ENCODE measurements at regions not wholly inside any gene's neighbourhood (a gene's known extent, or its start where the extent isn't known, plus 50 kb on each side); places are given as distances from the start of the nearest gene placed in this dataset.

DNA sequence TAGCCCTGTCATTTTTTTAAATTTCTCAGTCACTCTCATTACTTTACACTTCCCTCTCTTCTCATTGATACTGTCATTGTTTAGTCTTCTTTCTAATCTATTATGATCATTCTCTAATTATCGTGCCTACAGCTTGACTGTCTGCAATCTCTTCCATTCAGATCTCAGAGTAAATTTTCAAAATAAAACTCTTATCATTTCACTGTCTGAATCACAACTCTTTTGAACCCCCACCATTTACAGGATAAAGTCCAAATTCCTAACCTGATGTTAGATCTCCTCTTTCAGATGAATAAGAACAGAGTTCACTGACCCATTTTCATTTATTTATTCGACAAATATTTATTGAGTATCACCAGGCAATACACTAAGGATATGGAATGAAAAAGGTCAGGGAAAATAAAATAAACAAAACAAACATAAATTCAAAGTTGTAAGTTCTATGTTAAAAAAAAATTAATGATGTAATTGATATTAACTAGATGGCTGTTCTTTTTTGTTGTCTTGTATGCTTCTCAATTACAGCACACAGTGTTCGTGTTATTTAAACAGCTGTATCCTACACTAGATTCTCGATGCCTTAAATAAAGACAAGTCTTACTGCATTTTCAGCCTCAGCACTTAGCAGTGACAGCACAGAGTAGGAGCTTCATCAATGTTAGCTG, 631.0 kb downstream of the IRS1 start (continued):
- TF ChIP-seq, protein P1, sequence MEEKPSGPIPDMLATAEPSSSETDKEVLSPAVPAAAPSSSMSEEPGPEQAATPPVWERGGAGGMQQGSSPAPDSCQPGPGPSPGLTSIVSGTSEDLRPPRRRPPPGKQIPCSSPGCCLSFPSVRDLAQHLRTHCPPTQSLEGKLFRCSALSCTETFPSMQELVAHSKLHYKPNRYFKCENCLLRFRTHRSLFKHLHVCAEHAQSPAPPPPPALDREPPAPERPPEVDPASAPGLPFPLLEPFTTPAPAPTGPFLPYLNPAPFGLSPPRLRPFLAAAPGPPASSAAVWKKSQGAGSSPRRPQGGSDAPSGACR (CRISPR knock-in tag; IDR thresholded peaks at IDR 0.05): no peak
- TF ChIP-seq, protein P2, sequence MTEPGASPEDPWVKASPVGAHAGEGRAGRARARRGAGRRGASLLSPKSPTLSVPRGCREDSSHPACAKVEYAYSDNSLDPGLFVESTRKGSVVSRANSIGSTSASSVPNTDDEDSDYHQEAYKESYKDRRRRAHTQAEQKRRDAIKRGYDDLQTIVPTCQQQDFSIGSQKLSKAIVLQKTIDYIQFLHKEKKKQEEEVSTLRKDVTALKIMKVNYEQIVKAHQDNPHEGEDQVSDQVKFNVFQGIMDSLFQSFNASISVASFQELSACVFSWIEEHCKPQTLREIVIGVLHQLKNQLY (CRISPR knock-in tag; IDR thresholded peaks at IDR 0.05): 0 out of 2 replicates have a peak, but pooled peaks have one; percentile 13
- TF ChIP-seq KDM3A (CRISPR knock-in tag; IDR thresholded peaks at IDR 0.05; ENCODE audit: low read depth) (no peak), MAFF (IDR thresholded peaks at IDR 0.05; ENCODE audit: low read depth, low read length) (no peak), ZNF207 (IDR thresholded peaks at IDR 0.05; ENCODE audit: borderline replicate concordance) (no peak), ZNF34 (CRISPR knock-in tag; IDR thresholded peaks at IDR 0.05; ENCODE audit: borderline replicate concordance) (no peak), PLRG1 (conservative IDR thresholded peaks at IDR 0.05) (no peak), ZBTB8A (CRISPR knock-in tag; IDR thresholded peaks at IDR 0.05; ENCODE audit: borderline replicate concordance, low read depth) (no peak), ARNT (IDR thresholded peaks at IDR 0.05) (no peak), ZNF7 (CRISPR knock-in tag; IDR thresholded peaks at IDR 0.05) (no peak), ZNF326 (CRISPR knock-in tag; IDR thresholded peaks at IDR 0.05; ENCODE audit: borderline replicate concordance) (no peak), CENPX (CRISPR knock-in tag; IDR thresholded peaks at IDR 0.05) (no peak), THAP11 (CRISPR knock-in tag; IDR thresholded peaks at IDR 0.05) (0 out of 2 replicates have a peak, but pooled peaks have one; percentile 9), ZNF260 (CRISPR knock-in tag; IDR thresholded peaks at IDR 0.05; ENCODE audit: borderline replicate concordance, low read depth) (no peak), ZNF781 (CRISPR knock-in tag; IDR thresholded peaks at IDR 0.05; ENCODE audit: borderline replicate concordance, not compliant biosample characterization) (no peak), ZNF616 (CRISPR knock-in tag; IDR thresholded peaks at IDR 0.05; ENCODE audit: low read depth) (no peak), FOXP1 (IDR thresholded peaks at IDR 0.05) (peak; percentile 30; the same call in 1 of the 2 replicates), FOXP1 (CRISPR knock-in tag; IDR thresholded peaks at IDR 0.05) (peak; percentile 73), PHF20 (CRISPR knock-in tag; IDR thresholded peaks at IDR 0.05) (no peak)
- TF ChIP-seq, protein P3, sequence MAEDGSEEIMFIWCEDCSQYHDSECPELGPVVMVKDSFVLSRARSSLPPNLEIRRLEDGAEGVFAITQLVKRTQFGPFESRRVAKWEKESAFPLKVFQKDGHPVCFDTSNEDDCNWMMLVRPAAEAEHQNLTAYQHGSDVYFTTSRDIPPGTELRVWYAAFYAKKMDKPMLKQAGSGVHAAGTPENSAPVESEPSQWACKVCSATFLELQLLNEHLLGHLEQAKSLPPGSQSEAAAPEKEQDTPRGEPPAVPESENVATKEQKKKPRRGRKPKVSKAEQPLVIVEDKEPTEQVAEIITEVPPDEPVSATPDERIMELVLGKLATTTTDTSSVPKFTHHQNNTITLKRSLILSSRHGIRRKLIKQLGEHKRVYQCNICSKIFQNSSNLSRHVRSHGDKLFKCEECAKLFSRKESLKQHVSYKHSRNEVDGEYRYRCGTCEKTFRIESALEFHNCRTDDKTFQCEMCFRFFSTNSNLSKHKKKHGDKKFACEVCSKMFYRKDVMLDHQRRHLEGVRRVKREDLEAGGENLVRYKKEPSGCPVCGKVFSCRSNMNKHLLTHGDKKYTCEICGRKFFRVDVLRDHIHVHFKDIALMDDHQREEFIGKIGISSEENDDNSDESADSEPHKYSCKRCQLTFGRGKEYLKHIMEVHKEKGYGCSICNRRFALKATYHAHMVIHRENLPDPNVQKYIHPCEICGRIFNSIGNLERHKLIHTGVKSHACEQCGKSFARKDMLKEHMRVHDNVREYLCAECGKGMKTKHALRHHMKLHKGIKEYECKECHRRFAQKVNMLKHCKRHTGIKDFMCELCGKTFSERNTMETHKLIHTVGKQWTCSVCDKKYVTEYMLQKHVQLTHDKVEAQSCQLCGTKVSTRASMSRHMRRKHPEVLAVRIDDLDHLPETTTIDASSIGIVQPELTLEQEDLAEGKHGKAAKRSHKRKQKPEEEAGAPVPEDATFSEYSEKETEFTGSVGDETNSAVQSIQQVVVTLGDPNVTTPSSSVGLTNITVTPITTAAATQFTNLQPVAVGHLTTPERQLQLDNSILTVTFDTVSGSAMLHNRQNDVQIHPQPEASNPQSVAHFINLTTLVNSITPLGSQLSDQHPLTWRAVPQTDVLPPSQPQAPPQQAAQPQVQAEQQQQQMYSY (CRISPR knock-in tag; IDR thresholded peaks at IDR 0.05): no peak
- TF ChIP-seq, protein P4, sequence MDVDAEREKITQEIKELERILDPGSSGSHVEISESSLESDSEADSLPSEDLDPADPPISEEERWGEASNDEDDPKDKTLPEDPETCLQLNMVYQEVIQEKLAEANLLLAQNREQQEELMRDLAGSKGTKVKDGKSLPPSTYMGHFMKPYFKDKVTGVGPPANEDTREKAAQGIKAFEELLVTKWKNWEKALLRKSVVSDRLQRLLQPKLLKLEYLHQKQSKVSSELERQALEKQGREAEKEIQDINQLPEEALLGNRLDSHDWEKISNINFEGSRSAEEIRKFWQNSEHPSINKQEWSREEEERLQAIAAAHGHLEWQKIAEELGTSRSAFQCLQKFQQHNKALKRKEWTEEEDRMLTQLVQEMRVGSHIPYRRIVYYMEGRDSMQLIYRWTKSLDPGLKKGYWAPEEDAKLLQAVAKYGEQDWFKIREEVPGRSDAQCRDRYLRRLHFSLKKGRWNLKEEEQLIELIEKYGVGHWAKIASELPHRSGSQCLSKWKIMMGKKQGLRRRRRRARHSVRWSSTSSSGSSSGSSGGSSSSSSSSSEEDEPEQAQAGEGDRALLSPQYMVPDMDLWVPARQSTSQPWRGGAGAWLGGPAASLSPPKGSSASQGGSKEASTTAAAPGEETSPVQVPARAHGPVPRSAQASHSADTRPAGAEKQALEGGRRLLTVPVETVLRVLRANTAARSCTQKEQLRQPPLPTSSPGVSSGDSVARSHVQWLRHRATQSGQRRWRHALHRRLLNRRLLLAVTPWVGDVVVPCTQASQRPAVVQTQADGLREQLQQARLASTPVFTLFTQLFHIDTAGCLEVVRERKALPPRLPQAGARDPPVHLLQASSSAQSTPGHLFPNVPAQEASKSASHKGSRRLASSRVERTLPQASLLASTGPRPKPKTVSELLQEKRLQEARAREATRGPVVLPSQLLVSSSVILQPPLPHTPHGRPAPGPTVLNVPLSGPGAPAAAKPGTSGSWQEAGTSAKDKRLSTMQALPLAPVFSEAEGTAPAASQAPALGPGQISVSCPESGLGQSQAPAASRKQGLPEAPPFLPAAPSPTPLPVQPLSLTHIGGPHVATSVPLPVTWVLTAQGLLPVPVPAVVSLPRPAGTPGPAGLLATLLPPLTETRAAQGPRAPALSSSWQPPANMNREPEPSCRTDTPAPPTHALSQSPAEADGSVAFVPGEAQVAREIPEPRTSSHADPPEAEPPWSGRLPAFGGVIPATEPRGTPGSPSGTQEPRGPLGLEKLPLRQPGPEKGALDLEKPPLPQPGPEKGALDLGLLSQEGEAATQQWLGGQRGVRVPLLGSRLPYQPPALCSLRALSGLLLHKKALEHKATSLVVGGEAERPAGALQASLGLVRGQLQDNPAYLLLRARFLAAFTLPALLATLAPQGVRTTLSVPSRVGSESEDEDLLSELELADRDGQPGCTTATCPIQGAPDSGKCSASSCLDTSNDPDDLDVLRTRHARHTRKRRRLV (CRISPR knock-in tag; IDR thresholded peaks at IDR 0.05): no peak
- TF ChIP-seq, protein P5, sequence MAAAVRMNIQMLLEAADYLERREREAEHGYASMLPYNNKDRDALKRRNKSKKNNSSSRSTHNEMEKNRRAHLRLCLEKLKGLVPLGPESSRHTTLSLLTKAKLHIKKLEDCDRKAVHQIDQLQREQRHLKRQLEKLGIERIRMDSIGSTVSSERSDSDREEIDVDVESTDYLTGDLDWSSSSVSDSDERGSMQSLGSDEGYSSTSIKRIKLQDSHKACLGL (CRISPR knock-in tag; IDR thresholded peaks at IDR 0.05): no peak
